HEK293 (cell line): ENCODE measurements at regions not wholly inside any gene's neighbourhood (a gene's known extent, or its start where the extent isn't known, plus 50 kb on each side); places are given as distances from the start of the nearest gene placed in this dataset.

Experiments used
- CTCF ChIA-PET: fragments of 350-600 bp; formaldehyde crosslinking; extraction: SDS; loops from one replicate; lab custom pipeline; 2021; ENCODE audit warnings: antibody characterized with exemption; lab: Yijun Ruan, JAX
- POLR2A ChIA-PET: fragments of 300-600 bp; formaldehyde crosslinking; extraction: SDS; loops from one replicate; lab custom pipeline; 2020; ENCODE audit warnings: antibody characterized with exemption, inconsistent platforms; lab: Yijun Ruan, JAX
- H3K27ac ChIP-seq: fragments of 200-500 bp; sonication (Bioruptor generic); 2 replicates; pipeline ENCODE4 v1.5.1; 2014; ENCODE audit warnings: low read depth, low read length, control low read depth, inconsistent platforms; ENCODE audit errors: extremely low read depth
- H3K36me3 ChIP-seq, 2 experiments: fragments of 200-500 bp in 1 of 2; sonication (Bioruptor generic) in 1 of 2; 1 replicate in 1 of 2; 2 replicates in 1 of 2; pipeline ENCODE4 v1.5.1; 2014 to 2017; ENCODE audit warnings: inconsistent platforms in 2 of 2, low read length in 2 of 2; ENCODE audit not compliant: control insufficient read depth in 2 of 2, insufficient read depth in 1 of 2
- H3K4me1 ChIP-seq: fragments of 200-500 bp; sonication (Bioruptor generic); 2 replicates; pipeline ENCODE4 v1.5.1; 2014; ENCODE audit warnings: mild to moderate bottlenecking, low read length, inconsistent platforms; ENCODE audit not compliant: control insufficient read depth, insufficient read depth
- H3K4me3 ChIP-seq: 2 replicates; pipeline ENCODE4 v1.5.1; 2011; ENCODE audit warnings: low read depth, mild to moderate bottlenecking, control low read depth, low read length, moderate library complexity
- H3K9me3 ChIP-seq: fragments of 200-500 bp; sonication (Bioruptor generic); 2 replicates; pipeline ENCODE4 v1.5.1; 2014; ENCODE audit warnings: low read depth, low read length, inconsistent platforms; ENCODE audit not compliant: control insufficient read depth, insufficient read depth
- EGR2 ChIP-seq: fragments of 450-650 bp; formaldehyde crosslinking; IDR thresholded peaks from 2 replicates; pipeline ENCODE4 v1.5.1; 2016; ENCODE audit warnings: low read depth, missing biosample characterization, missing genetic modification characterization
- GLIS2 ChIP-seq: fragments of 450-650 bp; formaldehyde crosslinking; IDR thresholded peaks from 2 replicates; pipeline ENCODE4 v1.5.1; 2016; ENCODE audit warnings: missing biosample characterization, missing genetic modification characterization
- KLF16 ChIP-seq: fragments of 450-650 bp; formaldehyde crosslinking; IDR thresholded peaks from 2 replicates; pipeline ENCODE4 v1.5.1; 2017; ENCODE audit warnings: missing biosample characterization, missing genetic modification characterization
- SP3 ChIP-seq: fragments of 450-650 bp; formaldehyde crosslinking; IDR thresholded peaks from 2 replicates; pipeline ENCODE4 v1.5.1; 2016; ENCODE audit warnings: missing biosample characterization, missing genetic modification characterization
- TRIM28 ChIP-seq: IDR thresholded peaks from 2 replicates; pipeline ENCODE4 v1.6.1; 2011; ENCODE audit warnings: low read length, control low read depth, borderline replicate concordance
- YY1 ChIP-seq: fragments of 450-650 bp; formaldehyde crosslinking; IDR thresholded peaks from 2 replicates; pipeline ENCODE4 v1.5.1; 2018; ENCODE audit warnings: missing biosample characterization, missing genetic modification characterization
- YY2 ChIP-seq: fragments of 450-650 bp; formaldehyde crosslinking; IDR thresholded peaks from 2 replicates; pipeline ENCODE4 v1.5.1; 2016; ENCODE audit warnings: missing biosample characterization, missing genetic modification characterization
- ZBTB17 ChIP-seq: fragments of 450-650 bp; formaldehyde crosslinking; IDR thresholded peaks from 2 replicates; pipeline ENCODE4 v1.5.1; 2016; ENCODE audit warnings: missing biosample characterization, missing genetic modification characterization
- ZFHX2 ChIP-seq: fragments of 450-650 bp; formaldehyde crosslinking; conservative IDR thresholded peaks from 2 replicates; pipeline ENCODE4 v1.5.1; 2016; ENCODE audit warnings: missing biosample characterization, missing genetic modification characterization
- ZNF146 ChIP-seq: fragments of 450-650 bp; formaldehyde crosslinking; IDR thresholded peaks from 2 replicates; pipeline ENCODE4 v1.5.1; 2016; ENCODE audit warnings: missing biosample characterization, missing genetic modification characterization
- ZNF157 ChIP-seq: fragments of 450-650 bp; formaldehyde crosslinking; IDR thresholded peaks from 2 replicates; pipeline ENCODE4 v1.5.1; 2016; ENCODE audit warnings: missing biosample characterization, missing genetic modification characterization
- ZNF202 ChIP-seq: fragments of 450-650 bp; formaldehyde crosslinking; IDR thresholded peaks from 2 replicates; pipeline ENCODE4 v1.5.1; 2016; ENCODE audit warnings: missing biosample characterization, missing genetic modification characterization, borderline replicate concordance
- ZNF211 ChIP-seq: fragments of 450-650 bp; formaldehyde crosslinking; IDR thresholded peaks from 2 replicates; pipeline ENCODE4 v1.5.1; 2016; ENCODE audit warnings: low read depth, missing biosample characterization, missing genetic modification characterization
- ZNF366 ChIP-seq: fragments of 450-650 bp; formaldehyde crosslinking; conservative IDR thresholded peaks from 2 replicates; pipeline ENCODE4 v1.5.1; 2016; ENCODE audit warnings: missing biosample characterization, missing genetic modification characterization
- ZNF394 ChIP-seq: fragments of 450-650 bp; formaldehyde crosslinking; IDR thresholded peaks from 2 replicates; pipeline ENCODE4 v1.5.1; 2016; ENCODE audit warnings: missing biosample characterization, missing genetic modification characterization, mild to moderate bottlenecking, moderate library complexity, borderline replicate concordance
- ZNF707 ChIP-seq: fragments of 450-650 bp; formaldehyde crosslinking; IDR thresholded peaks from 2 replicates; pipeline ENCODE4 v1.5.1; 2016; ENCODE audit warnings: missing biosample characterization, missing genetic modification characterization
- ZNF776 ChIP-seq: fragments of 450-650 bp; formaldehyde crosslinking; IDR thresholded peaks from 2 replicates; pipeline ENCODE4 v1.5.0; 2017; ENCODE audit warnings: missing biosample characterization, missing genetic modification characterization, borderline replicate concordance
- ZSCAN30 ChIP-seq: fragments of 450-650 bp; IDR thresholded peaks from 2 replicates; pipeline ENCODE4 v1.5.1; 2018; ENCODE audit warnings: missing biosample characterization, mild to moderate bottlenecking, missing genetic modification characterization, moderate library complexity
- ZXDB ChIP-seq: fragments of 450-650 bp; formaldehyde crosslinking; IDR thresholded peaks from 2 replicates; pipeline ENCODE4 v1.5.1; 2016; ENCODE audit warnings: missing biosample characterization, missing genetic modification characterization
- TF ChIP-seq, protein P1 (sequence below): fragments of 450-650 bp; formaldehyde crosslinking; IDR thresholded peaks from 2 replicates; pipeline ENCODE4 v1.5.1; 2017; ENCODE audit warnings: missing biosample characterization, missing genetic modification characterization
- TF ChIP-seq, protein P2 (sequence below): fragments of 450-650 bp; formaldehyde crosslinking; IDR thresholded peaks from 2 replicates; pipeline ENCODE4 v1.5.1; 2016; ENCODE audit warnings: missing biosample characterization, missing genetic modification characterization

DNA sequence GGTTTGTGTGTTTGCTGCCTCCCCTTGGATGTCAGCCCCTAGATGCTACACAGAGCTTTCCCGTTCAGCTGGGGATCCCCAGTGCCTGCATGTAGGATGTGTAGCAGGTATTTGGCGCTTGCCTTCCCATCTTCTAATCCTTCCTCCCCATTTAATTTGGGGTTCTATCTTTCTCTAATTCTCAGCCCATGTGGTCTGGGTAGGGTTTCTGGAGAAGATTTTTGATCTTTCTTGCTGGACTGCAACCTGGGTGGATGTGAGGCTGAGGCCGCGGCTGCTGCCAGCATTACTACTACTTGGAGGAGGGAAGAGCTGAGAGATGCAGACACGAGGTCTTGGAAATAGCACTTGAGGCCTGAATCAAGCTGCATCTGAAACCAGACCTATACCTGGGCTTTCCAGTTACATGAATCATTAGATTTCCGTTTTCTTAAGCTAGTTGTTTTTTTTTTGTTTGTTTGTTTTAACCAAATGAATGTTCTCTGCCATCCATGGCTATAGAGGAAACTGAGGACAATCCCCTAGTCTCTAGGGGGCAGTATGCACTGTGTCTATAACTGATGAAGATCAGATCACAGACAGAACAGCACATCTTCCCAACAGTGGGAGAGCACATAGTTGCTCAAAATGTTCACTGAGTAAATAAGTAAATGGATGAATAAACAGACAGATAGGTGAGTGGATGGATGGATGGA is 178.6 kb downstream of the FGF18 start (continued):
- TF ChIP-seq ZNF202 (tag by site-specific recombination): no peak
- no peak for TF ChIP-seq ZNF211 (tag by site-specific recombination)

DNA sequence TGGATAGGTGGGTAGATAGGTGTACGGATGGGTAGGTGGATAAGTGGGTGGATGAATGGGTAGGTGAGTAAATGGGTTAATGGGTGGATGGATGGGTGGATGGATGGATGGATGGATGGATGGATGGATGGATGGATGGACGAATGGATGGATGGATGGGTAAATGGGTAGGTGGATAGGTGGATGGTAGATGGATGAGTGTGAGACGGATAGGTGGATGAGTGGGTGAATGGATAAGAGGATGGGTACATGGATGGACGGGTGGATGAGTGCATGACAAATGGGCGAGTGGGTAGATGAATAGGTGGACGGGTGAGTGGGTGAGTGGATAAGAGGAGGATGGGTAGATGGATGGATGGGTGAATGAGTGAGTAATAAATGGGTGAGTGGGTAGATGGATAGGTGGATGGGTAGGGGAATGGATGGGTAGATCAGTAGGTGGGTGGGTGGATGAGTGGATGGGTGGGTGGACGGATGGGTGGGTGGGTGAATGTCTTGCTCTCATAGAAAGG is 179.2 kb downstream of the FGF18 start:
- Histone ChIP-seq H3K4me1 (no peaks in the 10 kb centered on the region), H3K4me3 (no peak overlapping the region), H3K27ac (no peak overlapping the region), H3K9me3 (no peaks in the 10 kb centered on the region), H3K36me3 (no peaks in the 10 kb centered on the region)
- CTCF ChIA-PET: interaction anchor here (0.7 to 1.2 kb wide), 4 partner anchors 9 to 311 kb away, joined by 3 to 4 read pairs (median 4); no protein-coding TSS in a partner anchor
- POLR2A ChIA-PET: no interaction called here
- peak; percentile 93 for TF ChIP-seq ZNF366 (tag by site-specific recombination)
- TF ChIP-seq TRIM28: no peak
- peak; percentile 20; the same call in 1 of the 2 replicates for TF ChIP-seq ZNF707 (tag by site-specific recombination)
- peak; percentile 100 for TF ChIP-seq EGR2 (tag by site-specific recombination)
- TF ChIP-seq ZNF157 (tag by site-specific recombination): no peak
- peak; percentile 70 for TF ChIP-seq ZNF776 (tag by site-specific recombination)
- peak; percentile 99 for TF ChIP-seq ZFHX2 (tag by site-specific recombination)
- peak; percentile 77 for TF ChIP-seq ZBTB17 (tag by site-specific recombination)

DNA sequence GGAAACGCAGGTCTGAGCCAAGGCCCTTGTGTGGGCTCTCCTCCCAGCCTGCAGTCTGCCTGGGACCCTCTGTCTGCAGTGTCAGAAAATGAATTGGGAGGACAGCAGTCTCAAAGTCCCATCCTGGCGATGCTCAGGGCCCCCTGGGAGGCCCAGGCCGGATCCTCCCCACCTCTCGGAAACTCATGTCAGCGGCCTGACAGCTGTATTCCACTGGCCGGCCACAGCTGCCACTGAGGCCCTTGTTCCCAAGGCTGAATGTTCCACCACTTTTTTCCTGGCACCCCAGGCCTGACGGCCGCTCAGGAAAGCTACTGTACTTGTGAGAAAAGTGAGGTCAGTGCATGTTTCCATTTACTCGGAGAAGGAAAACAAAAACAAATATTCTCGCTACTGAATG is 180.0 kb downstream of the FGF18 start:
- Histone ChIP-seq H3K4me1 (no peaks in the 10 kb centered on the region), H3K36me3 (no peaks in the 10 kb centered on the region), H3K27ac (no peak overlapping the region), H3K4me3 (no peak overlapping the region), H3K9me3 (no peaks in the 10 kb centered on the region)
- POLR2A ChIA-PET: no interaction called here
- CTCF ChIA-PET: no interaction called here
- TF ChIP-seq ZSCAN30 (no peak), SP3 (tag by site-specific recombination) (no peak), ZNF394 (tag by site-specific recombination) (no peak), YY2 (tag by site-specific recombination) (no peak), YY1 (tag by site-specific recombination) (no peak), ZNF146 (tag by site-specific recombination) (no peak), KLF16 (tag by site-specific recombination) (no peak), ZXDB (no peak), GLIS2 (no peak)
- TF ChIP-seq, protein P1, sequence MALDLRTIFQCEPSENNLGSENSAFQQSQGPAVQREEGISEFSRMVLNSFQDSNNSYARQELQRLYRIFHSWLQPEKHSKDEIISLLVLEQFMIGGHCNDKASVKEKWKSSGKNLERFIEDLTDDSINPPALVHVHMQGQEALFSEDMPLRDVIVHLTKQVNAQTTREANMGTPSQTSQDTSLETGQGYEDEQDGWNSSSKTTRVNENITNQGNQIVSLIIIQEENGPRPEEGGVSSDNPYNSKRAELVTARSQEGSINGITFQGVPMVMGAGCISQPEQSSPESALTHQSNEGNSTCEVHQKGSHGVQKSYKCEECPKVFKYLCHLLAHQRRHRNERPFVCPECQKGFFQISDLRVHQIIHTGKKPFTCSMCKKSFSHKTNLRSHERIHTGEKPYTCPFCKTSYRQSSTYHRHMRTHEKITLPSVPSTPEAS (tag by site-specific recombination): no peak
- TF ChIP-seq, protein P2, sequence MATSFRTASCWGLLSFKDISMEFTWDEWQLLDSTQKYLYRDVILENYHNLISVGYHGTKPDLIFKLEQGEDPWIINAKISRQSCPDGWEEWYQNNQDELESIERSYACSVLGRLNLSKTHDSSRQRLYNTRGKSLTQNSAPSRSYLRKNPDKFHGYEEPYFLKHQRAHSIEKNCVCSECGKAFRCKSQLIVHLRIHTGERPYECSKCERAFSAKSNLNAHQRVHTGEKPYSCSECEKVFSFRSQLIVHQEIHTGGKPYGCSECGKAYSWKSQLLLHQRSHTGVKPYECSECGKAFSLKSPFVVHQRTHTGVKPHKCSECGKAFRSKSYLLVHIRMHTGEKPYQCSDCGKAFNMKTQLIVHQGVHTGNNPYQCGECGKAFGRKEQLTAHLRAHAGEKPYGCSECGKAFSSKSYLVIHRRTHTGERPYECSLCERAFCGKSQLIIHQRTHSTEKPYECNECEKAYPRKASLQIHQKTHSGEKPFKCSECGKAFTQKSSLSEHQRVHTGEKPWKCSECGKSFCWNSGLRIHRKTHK: no peak
